Body of pancreas (tissue), 4 donors: ENCODE measurements at regions not wholly inside any gene's neighbourhood (a gene's known extent, or its start where the extent isn't known, plus 50 kb on each side); places are given as distances from the start of the nearest gene placed in this dataset.

Source experiments
- ATAC-seq: fragments of 150-250 bp; one replicate; pipeline ENCODE4 v1.9.1; 2016
- DNase-seq, 4 donors: peaks; one replicate each; pipeline ENCODE4 v3.0.0-alpha.2; 2019
- H3K27ac ChIP-seq, 4 donors: fragments of 200-600 bp; sonication (generic); 1 replicate in 3 of 4; 2 replicates in 1 of 4; pipeline versions ENCODE4 v1.5.1 to v1.6.1; 2016 to 2019; ENCODE audit warnings: mild to moderate bottlenecking in 1 of 4, mixed read lengths in 1 of 4, moderate library complexity in 1 of 4
- H3K27me3 ChIP-seq, 2 donors: fragments of 200-600 bp; sonication (generic); one replicate each; pipeline ENCODE4 v1.6.0; 2016; ENCODE audit warnings: mild to moderate bottlenecking in 1 of 2
- H3K36me3 ChIP-seq, 2 donors: fragments of 200-600 bp; sonication (generic); replicated peaks in 1 of 2; 2 replicates each; pipeline ENCODE4 v1.5.1; 2016; ENCODE audit warnings: low read depth in 2 of 2; ENCODE audit not compliant: insufficient read depth in 1 of 2
- H3K4me1 ChIP-seq: fragments of 200-600 bp; sonication (generic); one replicate; pipeline ENCODE4 v1.6.0; 2016
- H3K4me3 ChIP-seq, 2 donors: fragments of 200-600 bp; sonication (generic); 1 replicate in 1 of 2; 2 replicates in 1 of 2; pipeline ENCODE4 v1.5.1; 2016 to 2019
- H3K9me3 ChIP-seq, 3 donors: fragments of 200-600 bp; sonication (generic); 1 replicate in 2 of 3; 2 replicates in 1 of 3; pipeline ENCODE4 v1.5.1; 2016
- CTCF ChIP-seq, 7 experiments: fragments of 450-650 bp in 4 of 7; fragments of 200-600 bp in 3 of 7; sonication (generic) in 3 of 7; IDR thresholded peaks; one replicate each; pipeline ENCODE4 v1.5.1; 2016 to 2019; ENCODE audit warnings: antibody characterized with exemption in 7 of 7
- POLR2A ChIP-seq, 3 donors: fragments of 450-650 bp; IDR thresholded peaks; one replicate each; pipeline ENCODE4 v1.6.1; 2016; ENCODE audit warnings: antibody characterized with exemption in 3 of 3, mild to moderate bottlenecking in 2 of 3
- WGBS, 2 donors: methylation state at CpG; one replicate each; pipeline ENCODE4 v1.1.5; 2017; 5-methylcytosine and 5-hydroxymethylcytosine counted together
- intact Hi-C: fragments of 100-400 bp; cut with DNase I; formaldehyde crosslinking; loops from one replicate; pipeline ENCODE4 v1.15.1; 2023

GRCh38 chr18:78403371-78403770 is 576.2 kb upstream of the SALL3 start:
- TF ChIP-seq POLR2A (IDR thresholded peaks at IDR 0.05): no peak
- no peak for TF ChIP-seq CTCF (IDR thresholded peaks at IDR 0.05)
- no peaks in the 10 kb centered on the region for H3K9me3 ChIP-seq

DNA sequence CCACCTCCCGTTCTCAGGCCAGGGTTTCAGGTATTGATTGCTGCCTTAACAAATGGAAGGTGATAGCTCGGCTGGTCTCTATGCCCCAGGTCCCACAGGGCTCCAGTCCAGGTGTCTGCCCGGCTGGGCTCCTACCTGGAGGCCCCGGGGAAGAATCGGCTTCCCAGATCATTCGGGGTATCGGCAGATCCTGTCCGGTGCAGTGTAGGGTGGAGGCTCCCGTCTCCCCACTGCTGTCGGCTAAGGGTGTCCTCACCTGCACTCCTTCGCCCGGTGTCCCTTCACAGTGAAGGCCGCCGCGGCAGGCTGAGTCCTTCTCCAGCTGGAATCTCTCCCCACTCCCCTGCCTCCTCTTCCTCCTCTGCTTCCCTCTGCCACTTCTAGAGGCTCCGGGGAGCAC is 573.9 kb upstream of the SALL3 start:
- ATAC-seq: no peak
- TF ChIP-seq POLR2A (IDR thresholded peaks at IDR 0.05) (no peak), CTCF (IDR thresholded peaks at IDR 0.05) (no peak)
- no peak overlapping the region for H3K4me3 ChIP-seq
- no peak overlapping the region for H3K27ac ChIP-seq
- no peaks in the 10 kb centered on the region for H3K9me3 ChIP-seq
- H3K36me3 ChIP-seq: no peaks in the 10 kb centered on the region
- DNase-seq: no peak
- H3K4me1 ChIP-seq: peaks cover 6% of the 10 kb centered on the region
- WGBS, 2 donors: 77 to 78% methylated on average over 11 to 16 of the region's 16 CpGs
- no peaks in the 10 kb centered on the region for H3K27me3 ChIP-seq
- intact Hi-C loops: no loop called here

More at GRCh38 chr18:78403371-78403770, 576.2 kb upstream of the SALL3 start:
- Histone ChIP-seq H3K4me1 (peaks cover 6% of the 10 kb centered on the region), H3K27ac (no peak overlapping the region), H3K4me3 (no peak overlapping the region), H3K36me3 (no peaks in the 10 kb centered on the region), H3K27me3 (no peaks in the 10 kb centered on the region)
- intact Hi-C loops: no loop called here
- WGBS, 2 donors: 45 to 69% methylated on average over 9 of the region's 9 CpGs
- no peak for ATAC-seq
- no peak for DNase-seq

DNA sequence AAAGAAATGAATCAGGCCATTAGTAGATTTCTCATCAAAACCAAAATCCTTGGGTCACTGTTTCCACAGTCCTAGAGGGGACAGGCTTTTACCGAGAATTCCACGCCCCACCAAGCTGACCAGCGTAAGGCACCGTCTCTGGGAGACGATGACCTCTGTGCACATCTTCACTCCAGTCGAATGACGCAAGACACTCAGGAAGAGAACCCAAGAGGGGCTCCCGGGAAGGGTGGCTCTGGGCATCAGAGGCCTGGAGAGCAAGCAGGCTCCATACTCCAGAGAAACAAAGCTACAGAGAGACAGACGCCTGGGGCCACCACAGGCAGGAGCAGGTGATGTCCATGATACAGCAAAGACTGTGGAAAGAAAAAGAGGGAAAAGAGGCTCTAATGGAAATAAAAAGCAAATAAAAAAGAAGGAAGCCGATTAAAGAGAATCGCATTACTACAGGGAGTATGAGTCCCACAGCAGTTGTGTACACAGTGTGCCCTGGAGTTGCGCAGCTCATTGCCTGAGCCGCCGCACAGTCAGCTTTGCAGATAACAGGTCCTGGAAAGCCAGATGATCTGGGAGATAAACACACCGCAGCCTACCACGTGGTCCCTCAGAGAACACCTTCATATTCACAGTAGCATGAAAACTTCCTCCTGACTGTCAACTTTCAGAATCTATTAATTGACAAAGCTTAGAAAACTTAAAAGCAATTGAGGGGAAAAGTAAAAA is 572.7 kb upstream of the SALL3 start:
- 40 to 47% methylated on average over 16 of the region's 16 CpGs for WGBS, 2 donors
- Histone ChIP-seq H3K4me1 (peaks cover 6% of the 10 kb centered on the region), H3K27ac (peak overlapping the region in 1 of 4 donors; percentile 19), H3K4me3 (no peak overlapping the region), H3K27me3 (no peaks in the 10 kb centered on the region), H3K9me3 (no peaks in the 10 kb centered on the region), H3K36me3 (no peaks in the 10 kb centered on the region)
- no peak for TF ChIP-seq POLR2A (IDR thresholded peaks at IDR 0.05)
- TF ChIP-seq CTCF (IDR thresholded peaks at IDR 0.05): no peak
- ATAC-seq (peak; percentile 77), DNase-seq (peak in 3 of 4 donors; percentile 29 to 43 (median 36))
- intact Hi-C loops: no loop called here

GRCh38 chr18:78407466-78407844 is 572.2 kb upstream of the SALL3 start:
- H3K27ac ChIP-seq: peak overlapping the region in 1 of 4 donors; percentile 19
- no peak for TF ChIP-seq CTCF (IDR thresholded peaks at IDR 0.05)
- TF ChIP-seq POLR2A (IDR thresholded peaks at IDR 0.05): no peak
- 5 to 13% methylated on average over 4 of the region's 4 CpGs for WGBS, 2 donors
- H3K4me1 ChIP-seq: peaks cover 6% of the 10 kb centered on the region
- intact Hi-C loops: no loop called here
- no peak overlapping the region for H3K4me3 ChIP-seq
- H3K36me3 ChIP-seq: no peaks in the 10 kb centered on the region
- peak in 3 of 4 donors; percentile 34 to 36 (median 34) for DNase-seq
- no peaks in the 10 kb centered on the region for H3K9me3 ChIP-seq
- H3K27me3 ChIP-seq: no peaks in the 10 kb centered on the region
- peak; percentile 77 for ATAC-seq

DNA sequence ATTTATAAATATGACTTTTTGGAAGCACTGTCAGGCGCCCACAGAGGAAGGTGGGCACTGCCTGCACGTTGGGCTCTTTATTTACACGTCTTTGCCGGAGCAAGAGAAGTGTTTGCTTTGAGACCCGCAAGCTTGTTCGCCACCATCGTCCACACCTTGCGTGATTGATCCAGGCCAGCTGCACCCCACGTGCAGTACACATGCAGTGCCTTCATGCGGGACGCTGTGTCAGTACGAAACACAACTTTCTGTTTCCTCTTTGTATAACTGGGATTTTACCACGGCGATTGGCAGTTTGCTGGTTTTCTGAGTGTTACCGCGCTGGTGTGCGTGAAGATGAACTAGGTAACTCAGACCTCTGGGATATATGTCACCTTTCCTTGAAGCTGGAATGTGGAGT is 571.0 kb upstream of the SALL3 start:
- Histone ChIP-seq H3K27me3 (no peaks in the 10 kb centered on the region), H3K4me3 (no peak overlapping the region), H3K36me3 (no peaks in the 10 kb centered on the region), H3K27ac (no peak overlapping the region), H3K9me3 (no peaks in the 10 kb centered on the region), H3K4me1 (peaks cover 6% of the 10 kb centered on the region)
- intact Hi-C loops: no loop called here
- 72 to 73% methylated on average over 17 of the region's 17 CpGs for WGBS, 2 donors
- DNase-seq (no peak), ATAC-seq (no peak)
- no peak for TF ChIP-seq CTCF (IDR thresholded peaks at IDR 0.05)
- TF ChIP-seq POLR2A (IDR thresholded peaks at IDR 0.05): no peak
